ENCODE measurements at regions not wholly inside any gene's neighbourhood (a gene's known extent, or its start where the extent isn't known, plus 50 kb on each side); places are given as distances from the start of the nearest gene placed in this dataset.
"Not testable (repeated sequence)": the region's sequence is repeated elsewhere in the genome, so short reads cannot be mapped to it uniquely, and the experiment has no call there.

DNA sequence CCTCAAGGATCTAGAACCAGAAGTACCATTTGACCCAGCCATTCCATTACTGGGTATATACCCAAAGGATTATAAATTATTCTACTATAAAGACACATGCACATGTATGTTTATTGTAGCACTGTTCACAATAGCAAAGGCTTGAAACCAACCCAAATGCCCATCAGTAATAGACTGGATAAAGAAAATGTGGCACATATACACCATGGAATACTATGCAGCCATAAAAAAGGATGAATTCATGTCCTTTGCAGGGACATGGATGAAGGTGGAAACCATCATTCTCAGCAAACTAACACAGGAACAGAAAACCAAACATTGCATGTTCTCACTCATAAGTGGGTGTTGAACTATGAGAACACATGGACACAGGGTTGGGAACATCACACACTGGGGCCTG is 317.6 kb downstream of the PRELID2 start:
- TF ChIP-seq ZNF740 (CRISPR knock-in tag; IDR thresholded peaks at IDR 0.05); NBN (conservative IDR thresholded peaks at IDR 0.05); LRRFIP1 (CRISPR knock-in tag; conservative IDR thresholded peaks at IDR 0.05); NFRKB (IDR thresholded peaks at IDR 0.05); HOXA7 (CRISPR knock-in tag; IDR thresholded peaks at IDR 0.05): not testable (repeated sequence)
- TF ChIP-seq, protein P1, sequence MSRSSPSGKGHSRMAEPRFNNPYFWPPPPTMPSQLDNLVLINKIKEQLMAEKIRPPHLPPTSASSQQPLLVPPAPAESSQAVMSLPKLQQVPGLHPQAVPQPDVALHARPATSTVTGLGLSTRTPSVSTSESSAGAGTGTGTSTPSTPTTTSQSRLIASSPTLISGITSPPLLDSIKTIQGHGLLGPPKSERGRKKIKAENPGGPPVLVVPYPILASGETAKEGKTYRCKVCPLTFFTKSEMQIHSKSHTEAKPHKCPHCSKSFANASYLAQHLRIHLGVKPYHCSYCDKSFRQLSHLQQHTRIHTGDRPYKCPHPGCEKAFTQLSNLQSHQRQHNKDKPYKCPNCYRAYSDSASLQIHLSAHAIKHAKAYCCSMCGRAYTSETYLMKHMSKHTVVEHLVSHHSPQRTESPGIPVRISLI (CRISPR knock-in tag; IDR thresholded peaks at IDR 0.05; ENCODE audit: borderline replicate concordance), result not testable (repeated sequence)
- TF ChIP-seq, protein P2, sequence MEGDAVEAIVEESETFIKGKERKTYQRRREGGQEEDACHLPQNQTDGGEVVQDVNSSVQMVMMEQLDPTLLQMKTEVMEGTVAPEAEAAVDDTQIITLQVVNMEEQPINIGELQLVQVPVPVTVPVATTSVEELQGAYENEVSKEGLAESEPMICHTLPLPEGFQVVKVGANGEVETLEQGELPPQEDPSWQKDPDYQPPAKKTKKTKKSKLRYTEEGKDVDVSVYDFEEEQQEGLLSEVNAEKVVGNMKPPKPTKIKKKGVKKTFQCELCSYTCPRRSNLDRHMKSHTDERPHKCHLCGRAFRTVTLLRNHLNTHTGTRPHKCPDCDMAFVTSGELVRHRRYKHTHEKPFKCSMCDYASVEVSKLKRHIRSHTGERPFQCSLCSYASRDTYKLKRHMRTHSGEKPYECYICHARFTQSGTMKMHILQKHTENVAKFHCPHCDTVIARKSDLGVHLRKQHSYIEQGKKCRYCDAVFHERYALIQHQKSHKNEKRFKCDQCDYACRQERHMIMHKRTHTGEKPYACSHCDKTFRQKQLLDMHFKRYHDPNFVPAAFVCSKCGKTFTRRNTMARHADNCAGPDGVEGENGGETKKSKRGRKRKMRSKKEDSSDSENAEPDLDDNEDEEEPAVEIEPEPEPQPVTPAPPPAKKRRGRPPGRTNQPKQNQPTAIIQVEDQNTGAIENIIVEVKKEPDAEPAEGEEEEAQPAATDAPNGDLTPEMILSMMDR (CRISPR knock-in tag; IDR thresholded peaks at IDR 0.05), result not testable (repeated sequence)

All from HepG2 (cell line).